ENCODE measurements at regions not wholly inside any gene's neighbourhood (a gene's known extent, or its start where the extent isn't known, plus 50 kb on each side); places are given as distances from the start of the nearest gene placed in this dataset.

DNA sequence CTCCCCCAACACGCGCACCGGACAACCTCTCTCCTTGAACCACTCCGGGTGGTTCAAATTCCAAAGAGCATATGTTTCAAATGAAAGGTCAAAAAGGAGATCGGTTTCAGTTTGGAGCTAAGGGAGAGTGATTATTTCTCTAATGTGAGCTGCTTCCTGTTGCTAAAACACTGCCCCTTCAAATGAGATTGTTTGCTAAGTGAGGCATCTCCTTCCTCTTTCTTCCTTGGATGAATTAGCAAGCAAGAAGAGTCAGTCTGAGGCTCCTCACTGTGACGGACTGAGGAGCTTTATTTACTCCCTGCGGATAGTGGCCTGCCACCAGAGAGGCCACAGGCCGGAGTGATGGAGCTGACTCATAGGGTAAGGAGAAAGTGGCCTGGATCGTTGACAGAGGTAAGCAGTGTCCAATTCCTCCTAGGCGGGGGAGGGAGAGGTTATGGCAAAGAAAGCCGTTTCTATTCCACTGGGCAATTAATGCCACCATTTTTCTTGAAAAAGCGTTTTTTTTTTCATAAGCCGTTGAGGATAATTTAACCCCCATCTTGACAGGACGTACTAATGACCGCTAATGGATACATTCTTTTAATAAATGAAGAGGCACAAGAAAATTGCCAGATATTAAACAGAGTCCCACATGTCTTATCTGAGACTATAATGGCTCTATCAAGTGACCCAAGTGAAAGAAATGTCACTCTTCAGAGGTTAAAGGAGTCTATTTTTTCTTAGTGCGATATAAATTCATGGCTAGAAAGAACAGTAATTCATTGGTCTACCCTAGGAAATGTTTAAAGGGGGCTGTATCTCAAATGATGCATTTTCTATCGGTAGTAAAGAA lies 167.0 kb upstream of the ANKRD28 start:
- H3K4me1 ChIP-seq (ENCODE audit: control insufficient read depth, insufficient read depth, low read length): no peaks in the 10 kb centered on the region
- peak in 2 of 6 donors; percentile 18 to 52 for DNase-seq (ENCODE audit: low read depth in 4 of 6, low spot score in 6 of 6)
- H3K4me3 ChIP-seq (ENCODE audit: low read depth, low read length): no peak overlapping the region
- H3K27ac ChIP-seq (ENCODE audit: low read depth, low read length): no peak overlapping the region
- no peaks in the 10 kb centered on the region for H3K27me3 ChIP-seq (ENCODE audit: control insufficient read depth, insufficient read depth, low read length)
- H3K36me3 ChIP-seq (ENCODE audit: control insufficient read depth, insufficient read depth, low read length): no peaks in the 10 kb centered on the region
- WGBS (ENCODE audit: insufficient coverage): 44% methylated on average over 4 of the region's 17 CpGs
- H3K9me3 ChIP-seq (ENCODE audit: control insufficient read depth, insufficient read depth, low read length): no peaks in the 10 kb centered on the region

DNA sequence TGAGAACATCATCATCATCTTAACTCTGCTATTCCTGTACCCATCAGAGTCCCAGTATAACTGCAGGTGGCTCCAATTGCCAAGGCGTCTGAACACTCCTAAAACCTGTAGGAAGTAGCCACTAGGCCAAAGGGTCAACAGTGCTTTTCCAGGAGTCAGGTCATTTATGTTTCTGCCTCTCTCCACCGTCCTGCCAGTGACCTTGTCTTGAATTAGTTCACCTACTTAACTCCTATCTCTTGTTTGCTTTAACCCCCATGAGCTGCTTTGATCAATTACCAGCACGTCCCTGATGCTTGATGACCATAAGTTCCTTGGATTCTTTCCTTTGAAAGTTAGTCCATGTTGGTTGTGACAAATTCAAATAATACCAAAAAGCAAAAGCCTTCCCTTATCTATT lies 169.8 kb upstream of the ANKRD28 start:
- Histone ChIP-seq H3K9me3 (ENCODE audit: control insufficient read depth, insufficient read depth, low read length) (peaks cover 2% of the 10 kb centered on the region), H3K27ac (ENCODE audit: low read depth, low read length) (no peak overlapping the region), H3K27me3 (ENCODE audit: control insufficient read depth, insufficient read depth, low read length) (no peaks in the 10 kb centered on the region), H3K4me1 (ENCODE audit: control insufficient read depth, insufficient read depth, low read length) (no peaks in the 10 kb centered on the region), H3K36me3 (ENCODE audit: control insufficient read depth, insufficient read depth, low read length) (no peaks in the 10 kb centered on the region), H3K4me3 (ENCODE audit: low read depth, low read length) (no peak overlapping the region)
- DNase-seq (ENCODE audit: low read depth in 4 of 6, low spot score in 6 of 6): no peak
- 95% methylated on average over 1 of the region's 3 CpGs for WGBS (ENCODE audit: insufficient coverage)

DNA sequence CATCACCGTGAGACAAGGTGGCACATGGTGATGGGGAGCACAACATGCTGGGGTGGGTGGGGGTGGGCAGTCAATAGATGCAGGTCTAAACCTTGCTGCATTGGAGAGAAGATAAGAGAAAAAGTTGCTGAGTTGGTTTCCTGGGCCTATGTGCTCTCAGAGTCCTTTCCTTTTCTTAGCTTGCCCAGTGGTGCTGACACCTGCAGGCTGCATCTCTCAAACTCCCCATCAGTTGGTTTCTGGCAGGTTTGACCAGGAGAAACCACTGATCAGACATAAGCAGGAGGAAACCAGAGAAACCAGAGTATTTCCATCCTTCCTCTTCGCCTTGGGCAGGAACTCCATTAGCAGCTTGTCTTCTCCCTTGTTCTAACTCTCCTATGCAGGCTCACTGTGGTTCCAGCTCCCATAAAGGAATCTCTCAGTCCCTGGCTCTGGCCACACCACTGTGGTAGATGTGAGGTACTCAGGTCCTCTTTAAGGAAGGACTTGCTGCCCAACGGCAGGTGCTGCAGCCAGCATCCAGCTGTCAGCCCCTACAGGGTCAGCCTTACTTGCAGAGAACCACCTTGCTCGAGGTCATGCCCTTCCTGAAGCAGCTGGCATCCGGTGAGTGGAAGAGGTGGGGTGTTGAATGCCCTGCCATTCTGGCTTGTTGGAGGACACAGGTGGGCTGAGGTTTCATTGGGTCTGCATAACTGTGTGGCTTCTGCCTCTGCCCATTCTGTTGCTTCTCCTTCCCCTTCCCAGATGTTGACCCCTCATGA lies 172.3 kb upstream of the ANKRD28 start:
- WGBS (ENCODE audit: insufficient coverage): 100% methylated on average over 2 of the region's 5 CpGs
- no peaks in the 10 kb centered on the region for H3K27me3 ChIP-seq (ENCODE audit: control insufficient read depth, insufficient read depth, low read length)
- DNase-seq (ENCODE audit: low read depth in 4 of 6, low spot score in 6 of 6): no peak
- H3K27ac ChIP-seq (ENCODE audit: low read depth, low read length): no peak overlapping the region
- peaks cover 2% of the 10 kb centered on the region for H3K9me3 ChIP-seq (ENCODE audit: control insufficient read depth, insufficient read depth, low read length)
- no peaks in the 10 kb centered on the region for H3K4me1 ChIP-seq (ENCODE audit: control insufficient read depth, insufficient read depth, low read length)
- H3K4me3 ChIP-seq (ENCODE audit: low read depth, low read length): no peak overlapping the region
- no peaks in the 10 kb centered on the region for H3K36me3 ChIP-seq (ENCODE audit: control insufficient read depth, insufficient read depth, low read length)

DNA sequence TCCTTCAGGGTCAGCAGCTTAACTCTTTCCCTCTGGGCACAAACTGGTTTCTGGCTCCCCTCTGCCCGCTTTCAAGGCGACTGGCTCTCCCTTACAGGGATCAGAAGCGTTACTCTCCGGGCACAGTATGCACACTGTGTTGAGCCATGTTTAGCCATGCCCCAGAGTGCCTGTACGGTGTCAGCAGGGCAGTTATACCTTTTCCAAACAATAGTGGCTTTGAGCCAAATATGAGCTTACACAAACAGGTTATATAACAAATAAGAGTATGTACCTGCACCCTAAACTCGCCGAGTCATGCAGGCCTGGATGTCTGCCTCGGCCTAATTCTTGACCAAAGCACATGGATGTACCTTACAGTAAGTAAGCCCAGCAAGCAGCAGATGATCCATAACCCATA lies 175.6 kb upstream of the ANKRD28 start:
- Histone ChIP-seq H3K27ac (ENCODE audit: low read depth, low read length) (no peak overlapping the region), H3K36me3 (ENCODE audit: control insufficient read depth, insufficient read depth, low read length) (no peaks in the 10 kb centered on the region), H3K4me1 (ENCODE audit: control insufficient read depth, insufficient read depth, low read length) (no peaks in the 10 kb centered on the region), H3K27me3 (ENCODE audit: control insufficient read depth, insufficient read depth, low read length) (no peaks in the 10 kb centered on the region), H3K9me3 (ENCODE audit: control insufficient read depth, insufficient read depth, low read length) (peaks cover 2% of the 10 kb centered on the region), H3K4me3 (ENCODE audit: low read depth, low read length) (no peak overlapping the region)
- no peak for DNase-seq (ENCODE audit: low read depth in 4 of 6, low spot score in 6 of 6)
- 93% methylated on average over 7 of the region's 8 CpGs for WGBS (ENCODE audit: insufficient coverage)

DNA sequence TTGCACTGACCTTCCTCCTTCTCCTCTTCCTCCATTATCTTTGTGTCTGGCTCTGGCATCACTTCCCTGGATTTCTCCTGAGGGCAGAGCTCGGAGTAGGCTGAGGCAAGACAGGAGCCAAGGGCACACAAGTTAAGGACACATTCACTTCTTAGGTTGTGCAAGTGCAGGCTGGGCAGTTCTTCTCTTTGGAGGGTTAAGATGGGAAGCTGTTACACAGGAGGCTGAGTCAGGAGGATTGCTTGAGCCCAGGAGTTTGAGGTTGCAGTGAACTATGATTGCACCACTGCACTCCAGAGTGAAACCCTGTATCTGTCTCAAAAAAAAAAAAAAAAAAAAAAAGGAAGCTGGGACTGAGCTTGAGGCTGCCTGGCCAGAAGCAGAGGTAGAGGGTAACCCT lies 176.2 kb upstream of the ANKRD28 start:
- Histone ChIP-seq H3K4me1 (ENCODE audit: control insufficient read depth, insufficient read depth, low read length) (no peaks in the 10 kb centered on the region), H3K4me3 (ENCODE audit: low read depth, low read length) (no peak overlapping the region), H3K9me3 (ENCODE audit: control insufficient read depth, insufficient read depth, low read length) (peaks cover 2% of the 10 kb centered on the region), H3K36me3 (ENCODE audit: control insufficient read depth, insufficient read depth, low read length) (no peaks in the 10 kb centered on the region), H3K27me3 (ENCODE audit: control insufficient read depth, insufficient read depth, low read length) (no peaks in the 10 kb centered on the region), H3K27ac (ENCODE audit: low read depth, low read length) (no peak overlapping the region)
- no peak for DNase-seq (ENCODE audit: low read depth in 4 of 6, low spot score in 6 of 6)
- WGBS (ENCODE audit: insufficient coverage): 71% methylated on average over 1 of the region's 1 CpG

DNA sequence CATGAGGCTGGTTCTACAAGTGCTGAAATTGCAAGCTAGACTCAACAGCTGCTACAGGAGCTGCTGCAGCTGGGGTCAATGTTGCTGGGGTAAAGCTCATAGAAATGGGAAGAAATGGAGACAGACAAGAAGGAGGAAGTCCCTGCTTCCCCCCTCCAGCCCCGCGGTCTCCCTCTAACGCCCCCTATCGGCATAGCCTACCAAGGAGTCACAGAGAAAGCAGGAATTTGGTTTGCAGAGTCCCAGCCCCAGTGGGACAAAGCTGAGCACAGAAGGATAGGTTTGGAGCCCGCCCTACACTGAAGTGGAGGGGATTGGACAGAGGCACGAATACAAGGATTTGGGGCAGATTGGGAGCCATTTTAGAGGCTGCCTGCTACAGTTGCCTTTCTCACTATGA lies 176.9 kb upstream of the ANKRD28 start:
- no peaks in the 10 kb centered on the region for H3K4me1 ChIP-seq (ENCODE audit: control insufficient read depth, insufficient read depth, low read length)
- no peak for DNase-seq (ENCODE audit: low read depth in 4 of 6, low spot score in 6 of 6)
- H3K36me3 ChIP-seq (ENCODE audit: control insufficient read depth, insufficient read depth, low read length): no peaks in the 10 kb centered on the region
- H3K9me3 ChIP-seq (ENCODE audit: control insufficient read depth, insufficient read depth, low read length): peaks cover 3% of the 10 kb centered on the region
- no peak overlapping the region for H3K4me3 ChIP-seq (ENCODE audit: low read depth, low read length)
- H3K27ac ChIP-seq (ENCODE audit: low read depth, low read length): no peak overlapping the region
- 51% methylated on average over 2 of the region's 6 CpGs for whole genome bisulfite sequencing (ENCODE audit: insufficient coverage)
- H3K27me3 ChIP-seq (ENCODE audit: control insufficient read depth, insufficient read depth, low read length): no peaks in the 10 kb centered on the region

DNA sequence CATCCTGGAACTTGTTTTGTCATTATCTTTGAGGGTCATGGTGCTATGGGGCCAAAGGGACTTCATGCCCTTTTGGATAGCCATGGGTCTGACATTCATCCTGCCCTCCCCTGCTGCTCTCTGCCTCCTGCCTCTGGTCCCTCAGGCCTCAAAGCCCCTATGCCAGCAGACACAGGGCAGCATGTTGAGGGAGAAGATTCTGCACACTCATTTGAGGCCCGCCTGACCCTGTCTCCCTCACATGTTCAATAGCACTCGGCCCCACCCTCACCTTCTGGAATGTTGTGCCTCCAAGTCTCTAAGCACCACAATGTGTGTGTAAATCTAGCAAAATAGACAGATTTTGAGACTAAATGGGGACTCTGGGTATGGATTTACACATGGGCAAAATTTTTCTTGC lies 178.7 kb upstream of the ANKRD28 start:
- no peaks in the 10 kb centered on the region for H3K4me1 ChIP-seq (ENCODE audit: control insufficient read depth, insufficient read depth, low read length)
- H3K9me3 ChIP-seq (ENCODE audit: control insufficient read depth, insufficient read depth, low read length): peaks cover 2% of the 10 kb centered on the region

DNA sequence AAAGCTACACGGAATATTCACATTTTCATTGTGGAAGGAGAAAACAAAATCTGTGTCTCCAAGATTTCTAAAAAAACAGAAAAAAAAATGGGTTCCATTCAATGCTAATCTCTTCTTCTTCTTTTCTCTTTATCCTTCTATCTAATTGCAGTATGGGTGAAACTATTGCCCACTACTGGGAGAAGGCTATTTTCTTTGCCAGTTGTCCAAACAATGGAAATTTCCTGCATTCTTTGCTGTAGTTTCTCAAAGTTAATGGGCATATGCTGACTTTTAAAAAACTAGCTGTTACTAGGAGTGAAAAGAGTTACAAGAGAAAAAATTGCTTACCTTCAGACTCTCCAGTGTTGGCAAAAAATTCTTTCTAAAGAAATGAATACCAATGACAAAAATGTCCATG lies 179.3 kb upstream of the ANKRD28 start:
- H3K9me3 ChIP-seq (ENCODE audit: control insufficient read depth, insufficient read depth, low read length): peaks cover 2% of the 10 kb centered on the region
- no peak for DNase-seq (ENCODE audit: low read depth in 4 of 6, low spot score in 6 of 6)
- H3K36me3 ChIP-seq (ENCODE audit: control insufficient read depth, insufficient read depth, low read length): no peaks in the 10 kb centered on the region
- H3K27me3 ChIP-seq (ENCODE audit: control insufficient read depth, insufficient read depth, low read length): no peaks in the 10 kb centered on the region
- H3K4me1 ChIP-seq (ENCODE audit: control insufficient read depth, insufficient read depth, low read length): no peaks in the 10 kb centered on the region
- WGBS (ENCODE audit: insufficient coverage): no CpG with 5 or more reads among the region's 1 CpG
- H3K27ac ChIP-seq (ENCODE audit: low read depth, low read length): no peak overlapping the region
- H3K4me3 ChIP-seq (ENCODE audit: low read depth, low read length): no peak overlapping the region

More for the DNA sequence above, 178.7 kb upstream of the ANKRD28 start:
- Histone ChIP-seq H3K4me3 (ENCODE audit: low read depth, low read length) (no peak overlapping the region), H3K27me3 (ENCODE audit: control insufficient read depth, insufficient read depth, low read length) (no peaks in the 10 kb centered on the region), H3K27ac (ENCODE audit: low read depth, low read length) (no peak overlapping the region), H3K36me3 (ENCODE audit: control insufficient read depth, insufficient read depth, low read length) (no peaks in the 10 kb centered on the region)
- no CpG with 5 or more reads among the region's 2 CpGs for WGBS (ENCODE audit: insufficient coverage)
- no peak for DNase-seq (ENCODE audit: low read depth in 4 of 6, low spot score in 6 of 6)

DNA sequence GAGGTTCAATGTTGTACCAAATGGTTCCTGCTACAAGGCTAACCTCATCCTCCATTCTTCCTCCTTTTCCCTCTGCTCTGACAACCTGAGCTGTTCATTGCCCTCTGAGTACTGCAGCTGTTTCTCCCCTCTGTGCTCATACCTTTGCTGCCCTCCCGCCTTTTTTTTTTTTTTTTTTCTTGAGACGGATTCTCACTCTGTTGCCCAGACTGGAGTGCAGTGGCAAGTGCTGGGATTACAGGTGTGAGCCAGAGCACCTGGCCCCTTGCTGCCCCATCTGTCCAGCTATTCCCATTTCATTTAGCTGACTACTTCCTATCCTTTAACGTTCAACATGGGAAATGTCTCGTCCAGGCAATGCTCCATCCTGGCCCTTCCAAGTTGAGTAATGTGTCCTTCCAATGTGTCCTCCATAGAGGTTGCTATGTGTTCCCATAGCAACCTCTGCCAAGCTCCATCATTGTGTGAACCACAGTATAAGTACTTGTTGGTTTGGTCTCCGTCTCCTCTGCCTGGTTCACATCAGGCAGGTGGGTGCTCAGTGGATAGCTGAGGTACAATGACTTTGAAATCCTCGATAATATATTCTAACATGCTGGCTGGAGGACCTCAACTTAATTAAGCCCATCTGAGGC lies 179.9 kb upstream of the ANKRD28 start:
- Histone ChIP-seq H3K4me3 (ENCODE audit: low read depth, low read length) (no peak overlapping the region), H3K27ac (ENCODE audit: low read depth, low read length) (no peak overlapping the region), H3K9me3 (ENCODE audit: control insufficient read depth, insufficient read depth, low read length) (peaks cover 2% of the 10 kb centered on the region), H3K4me1 (ENCODE audit: control insufficient read depth, insufficient read depth, low read length) (peaks cover 2% of the 10 kb centered on the region), H3K27me3 (ENCODE audit: control insufficient read depth, insufficient read depth, low read length) (no peaks in the 10 kb centered on the region), H3K36me3 (ENCODE audit: control insufficient read depth, insufficient read depth, low read length) (no peaks in the 10 kb centered on the region)
- 88% methylated on average over 3 of the region's 6 CpGs for WGBS (ENCODE audit: insufficient coverage)
- peak in 1 of 6 donors; percentile 19 for DNase-seq (ENCODE audit: low read depth in 4 of 6, low spot score in 6 of 6)

Data from spinal cord (tissue), 9 donors.